GM12878 (cell line): ENCODE measurements at regions not wholly inside any gene's neighbourhood (a gene's known extent, or its start where the extent isn't known, plus 50 kb on each side); places are given as distances from the start of the nearest gene placed in this dataset.

Source experiments
- ATAC-seq: fragments of 200-7000 bp; cut with Tn5 transposase; 3 replicates; pipeline ENCODE4 v1.9.1; 2020; ENCODE audit warnings: mild to moderate bottlenecking, moderate library complexity
- BruUV-seq: library from RNA; stranded (reverse); fragments of 400-500 nt; replicated peaks from 2 replicates; lab custom pipeline; 2021; lab: Mats Ljungman, UMichigan
- CTCF ChIA-PET: fragments of 300-600 bp; sonication (Branson Sonifier 250); formaldehyde crosslinking; extraction: SDS; loops from one replicate; lab custom pipeline; 2021; ENCODE audit warnings: inconsistent platforms; lab: Yijun Ruan, JAX
- POLR2A ChIA-PET: fragments of 350-600 bp; formaldehyde crosslinking; extraction: SDS; loops from one replicate; lab custom pipeline; 2021; ENCODE audit warnings: inconsistent platforms; lab: Charles Lee
- RAD21 ChIA-PET: fragments of 300-600 bp; sonication (Branson Sonifier 250); formaldehyde crosslinking; loops from one replicate; lab custom pipeline; 2023; ENCODE audit warnings: antibody characterized with exemption; ENCODE audit not compliant: unreplicated experiment; lab: Charles Lee
- SMC1A ChIA-PET: fragments of 300-600 bp; sonication (Branson Sonifier 250); formaldehyde crosslinking; loops from one replicate; lab custom pipeline; 2023; ENCODE audit not compliant: unreplicated experiment, uncharacterized antibody; lab: Charles Lee
- DNase-seq: peaks from one replicate; pipeline ENCODE4 v3.0.0-alpha.2; 2011; ENCODE audit warnings: low read depth, low spot score
- FAIRE-seq: peaks from 3 replicates; lab custom pipeline; 2011; peaks lifted over from hg19 to GRCh38; lab: Jason Lieb, UNC
- H2AFZ ChIP-seq: 2 replicates; pipeline ENCODE4 v1.6.0; 2011; ENCODE audit warnings: low read depth, low read length, control low read depth; ENCODE audit not compliant: control insufficient read depth
- H3K27ac ChIP-seq: 2 replicates; pipeline ENCODE4 v1.5.1; 2011; ENCODE audit warnings: control low read depth; ENCODE audit not compliant: control insufficient read depth, insufficient read depth
- H3K27me3 ChIP-seq, 2 experiments: replicated peaks in 1 of 2; 2 replicates each; pipeline versions ENCODE4 v1.6.0 to v1.6.1; 2011; ENCODE audit warnings: low read length in 1 of 2; ENCODE audit not compliant: control insufficient read depth in 2 of 2, insufficient read depth in 2 of 2
- H3K36me3 ChIP-seq, 2 experiments: 2 replicates each; pipeline ENCODE4 v1.5.1; 2011; ENCODE audit warnings: low read length in 1 of 2; ENCODE audit not compliant: control insufficient read depth in 2 of 2, insufficient read depth in 2 of 2
- H3K4me1 ChIP-seq: 2 replicates; pipeline ENCODE4 v1.6.1; 2011; ENCODE audit warnings: mild to moderate bottlenecking, low read length, moderate library complexity, mixed read lengths; ENCODE audit not compliant: control insufficient read depth, insufficient read depth
- H3K4me2 ChIP-seq: 2 replicates; pipeline ENCODE4 v1.6.0; 2011; ENCODE audit warnings: control low read depth; ENCODE audit not compliant: control insufficient read depth, insufficient read depth
- H3K4me3 ChIP-seq: fragments of 200-600 bp; sonication (generic); 2 replicates; pipeline ENCODE4 v1.5.1; 2016
- H3K79me2 ChIP-seq: 2 replicates; pipeline ENCODE4 v1.6.0; 2011; ENCODE audit warnings: low read length; ENCODE audit not compliant: control insufficient read depth, insufficient read depth
- H3K9ac ChIP-seq: 2 replicates; pipeline ENCODE4 v1.8.0; 2011; ENCODE audit warnings: low read length, control low read depth, mixed read lengths; ENCODE audit not compliant: control insufficient read depth, insufficient read depth
- H3K9me3 ChIP-seq: replicated peaks from 3 replicates; pipeline ENCODE4 v1.5.1; 2011; ENCODE audit warnings: mild to moderate bottlenecking, low read length; ENCODE audit not compliant: control insufficient read depth, insufficient read depth
- H4K20me1 ChIP-seq: 2 replicates; pipeline ENCODE4 v1.6.0; 2011; ENCODE audit not compliant: control insufficient read depth, insufficient read depth
- BMI1 ChIP-seq: fragments of 450-650 bp; IDR thresholded peaks from 2 replicates; pipeline ENCODE4 v1.6.1; 2016; ENCODE audit warnings: mild to moderate bottlenecking, moderate library complexity, borderline replicate concordance
- CEBPZ ChIP-seq: fragments of 150-350 bp; IDR thresholded peaks from 2 replicates; pipeline ENCODE4 v1.6.1; 2016; ENCODE audit warnings: low read depth, low read length
- E4F1 ChIP-seq: fragments of 450-650 bp; IDR thresholded peaks from 2 replicates; pipeline ENCODE4 v1.6.1; 2018; ENCODE audit warnings: borderline replicate concordance, mild to moderate bottlenecking; ENCODE audit not compliant: partially characterized antibody
- GABPA ChIP-seq: IDR thresholded peaks from 2 replicates; pipeline ENCODE4 v1.6.1; 2014; ENCODE audit warnings: antibody characterized with exemption, low read depth, mild to moderate bottlenecking, inconsistent platforms
- HDGF ChIP-seq: fragments of 450-650 bp; IDR thresholded peaks from 2 replicates; pipeline ENCODE4 v1.6.1; 2016; ENCODE audit warnings: antibody characterized with exemption
- KAT2A ChIP-seq: conservative IDR thresholded peaks from 2 replicates; pipeline ENCODE4 v1.6.1; 2011; ENCODE audit warnings: low read depth, low read length; ENCODE audit not compliant: control insufficient read depth
- LARP7 ChIP-seq: fragments of 450-650 bp; IDR thresholded peaks from 2 replicates; pipeline ENCODE4 v1.6.1; 2017; ENCODE audit warnings: mild to moderate bottlenecking
- RAD21 ChIP-seq: IDR thresholded peaks from 2 replicates; pipeline ENCODE4 v1.6.1; 2011; ENCODE audit warnings: mild to moderate bottlenecking, low read depth, low read length, moderate library complexity; ENCODE audit not compliant: insufficient read depth
- RAD51 ChIP-seq: fragments of 450-650 bp; IDR thresholded peaks from 2 replicates; pipeline ENCODE4 v1.6.1; 2016; ENCODE audit warnings: moderate library complexity, mild to moderate bottlenecking, inconsistent platforms
- RB1 ChIP-seq: fragments of 450-650 bp; formaldehyde crosslinking; IDR thresholded peaks from 2 replicates; pipeline ENCODE4 v1.6.1; 2017; ENCODE audit warnings: mild to moderate bottlenecking, borderline replicate concordance
- REST ChIP-seq: IDR thresholded peaks from 2 replicates; pipeline ENCODE4 v1.6.1; 2012; ENCODE audit warnings: mild to moderate bottlenecking, low read depth, low read length
- SP1 ChIP-seq: IDR thresholded peaks from one replicate; pipeline ENCODE4 v1.6.1; 2011; ENCODE audit warnings: low read depth, low read length
- TBL1XR1 ChIP-seq: IDR thresholded peaks from 2 replicates; pipeline ENCODE4 v1.6.1; 2012; ENCODE audit warnings: low read depth, low read length, improper control_type of control experiment
- USF1 ChIP-seq: IDR thresholded peaks from 2 replicates; pipeline ENCODE4 v1.6.1; 2011; ENCODE audit warnings: borderline replicate concordance, low read depth, mild to moderate bottlenecking, moderate library complexity, mixed read lengths, low read length; ENCODE audit not compliant: insufficient read depth; ENCODE audit errors: extremely low read length
- WRNIP1 ChIP-seq: IDR thresholded peaks from 2 replicates; pipeline ENCODE4 v1.6.1; 2011; ENCODE audit warnings: low read depth, low read length, improper control_type of control experiment, borderline replicate concordance
- WGBS: methylation state at CpG from one replicate; pipeline ENCODE4 v1.1.6; 2016; ENCODE audit warnings: low lambda C conversion rate; ENCODE audit not compliant: insufficient replicate concordance, insufficient coverage; ENCODE audit errors: missing lambda C conversion rate; 5-methylcytosine and 5-hydroxymethylcytosine counted together
- in situ Hi-C: fragments of 300-500 bp; cut with MboI; formaldehyde crosslinking; loops from 9 replicates; pipeline ENCODE4 v1.14.3; 2018; ENCODE audit warnings: mixed read lengths
- intact Hi-C: fragments of 100-400 bp; cut with micrococcal nuclease; formaldehyde crosslinking; loops from one replicate; pipeline ENCODE4 v1.14.2; 2022; ENCODE audit not compliant: unreplicated experiment

GRCh38 chr21:34235514-34235913 lies 128.3 kb upstream of the KCNE2 start:
- Histone ChIP-seq H2AFZ (no peak overlapping the region), H3K9me3 (no peaks in the 10 kb centered on the region; the same call in 2 of the 3 replicates), H3K4me3 (no peak overlapping the region), H3K27me3 (no peaks in the 10 kb centered on the region), H3K4me1 (no peaks in the 10 kb centered on the region), H3K36me3 (no peaks in the 10 kb centered on the region), H3K27ac (no peak overlapping the region), H4K20me1 (no peaks in the 10 kb centered on the region), H3K4me2 (no peak overlapping the region), H3K79me2 (no peaks in the 10 kb centered on the region), H3K9ac (no peak overlapping the region)
- ChIA-PET SMC1A (interaction anchor here (0.6 to 1.5 kb wide), 6 partner anchors 12 to 313 kb away, joined by 3 to 5 read pairs (median 3); no protein-coding TSS in a partner anchor), CTCF (interaction anchor here (1.1 to 3.1 kb wide), 3 partner anchors 29 to 312 kb away, joined by 3 to 11 read pairs (median 5); no protein-coding TSS in a partner anchor), POLR2A (no interaction called here), RAD21 (interaction anchor here (1.3 to 2.1 kb wide), 2 partner anchors 112 to 312 kb away, joined by 3 to 8 read pairs; no protein-coding TSS in a partner anchor)
- no peak for FAIRE-seq
- WGBS = 53% methylated on average over 1 of the region's 1 CpG
- no peak for DNase-seq
- BruUV-seq = no TSS peak
- intact Hi-C loops = no loop called here
- ATAC-seq = no peak
- in situ Hi-C loops = no loop called here
- TF ChIP-seq USF1 = no peak
- TF ChIP-seq E4F1 = no peak
- no peak for TF ChIP-seq REST
- TF ChIP-seq KAT2A = no peak
- TF ChIP-seq GABPA = no peak
- no peak for TF ChIP-seq LARP7
- TF ChIP-seq BMI1 = no peak
- TF ChIP-seq RAD21 = no peak
- TF ChIP-seq SP1 = no peak
- no peak for TF ChIP-seq CEBPZ
- no peak for TF ChIP-seq TBL1XR1
- no peak for TF ChIP-seq WRNIP1
- no peak for TF ChIP-seq RAD51
- TF ChIP-seq RB1 = no peak
- TF ChIP-seq HDGF = no peak
